ENCODE measurements at regions not wholly inside any gene's neighbourhood (a gene's known extent, or its start where the extent isn't known, plus 50 kb on each side); places are given as distances from the start of the nearest gene placed in this dataset.

GRCh38 chr6:113508249-113508648 is 348.9 kb upstream of the MARCKS start:
- TF ChIP-seq, protein P1, sequence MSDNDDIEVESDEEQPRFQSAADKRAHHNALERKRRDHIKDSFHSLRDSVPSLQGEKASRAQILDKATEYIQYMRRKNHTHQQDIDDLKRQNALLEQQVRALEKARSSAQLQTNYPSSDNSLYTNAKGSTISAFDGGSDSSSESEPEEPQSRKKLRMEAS (IDR thresholded peaks at IDR 0.05; ENCODE audit: insufficient read depth, insufficient read length): no peak
- no peak for TF ChIP-seq CTCF (IDR thresholded peaks at IDR 0.05; ENCODE audit: extremely low read depth in 1 of 2, insufficient read depth in 1 of 2, low read depth in 1 of 2, low read length in 2 of 2)
- TF ChIP-seq POLR2AphosphoS5 (IDR thresholded peaks at IDR 0.05; ENCODE audit: insufficient read depth, low read depth, low read length): no peak
- TF ChIP-seq EZH2 (IDR thresholded peaks at IDR 0.05; ENCODE audit: borderline replicate concordance, low read depth, low read length, severe bottlenecking): no peak
- TF ChIP-seq POLR2A (IDR thresholded peaks at IDR 0.05; ENCODE audit: low read depth, low read length): no peak
- no peak for TF ChIP-seq FOS (IDR thresholded peaks at IDR 0.05; ENCODE audit: borderline replicate concordance, insufficient read depth, low read length)
- TF ChIP-seq JUN (IDR thresholded peaks at IDR 0.05; ENCODE audit: borderline replicate concordance, insufficient read depth, insufficient read length, low read depth): no peak

All from endothelial cell of umbilical vein (primary cell).